ENCODE measurements at regions not wholly inside any gene's neighbourhood (a gene's known extent, or its start where the extent isn't known, plus 50 kb on each side); places are given as distances from the start of the nearest gene placed in this dataset.

DNA sequence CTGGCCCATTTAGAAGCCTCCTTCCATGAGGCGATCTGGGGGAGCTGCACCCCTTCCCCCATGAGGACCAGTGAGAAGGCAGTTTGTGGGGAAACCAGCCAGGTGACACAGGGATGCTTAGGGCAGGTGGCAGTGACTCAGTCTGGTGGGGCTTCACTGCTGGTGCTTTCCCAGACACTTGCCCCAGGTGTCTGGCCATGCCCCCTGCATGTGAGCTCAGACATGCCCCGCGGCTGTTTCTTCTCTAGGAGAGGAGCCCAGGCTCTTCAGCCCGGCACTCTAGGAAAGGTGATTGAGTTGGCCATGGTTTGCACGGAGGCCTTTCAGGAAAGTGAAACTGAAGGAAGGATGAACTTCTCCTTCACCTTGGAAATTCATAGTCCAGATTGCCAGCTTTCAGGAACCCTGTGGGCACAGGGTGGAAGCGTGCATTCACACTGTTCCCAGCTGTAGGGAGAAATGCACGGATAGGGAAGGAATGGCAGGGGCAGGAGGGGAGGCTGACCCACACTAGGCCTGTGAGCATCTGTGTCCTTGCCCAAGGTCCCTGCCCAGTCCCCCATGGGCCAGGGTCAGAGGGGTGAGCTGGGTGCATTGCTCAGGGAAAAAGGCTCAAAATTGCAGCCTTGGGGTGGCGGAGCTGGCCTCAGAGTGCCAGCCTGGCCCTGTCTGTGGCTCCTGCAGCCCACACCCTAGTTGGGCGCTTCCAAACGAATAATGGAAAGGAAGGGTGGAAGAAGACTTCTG is 359.1 kb downstream of the GLRX3 start:
- Histone ChIP-seq H3K4me2 (ENCODE audit: control insufficient read depth, extremely low read depth, insufficient read depth, low read depth, low read length) (no peak overlapping the region), H3K36me3 (ENCODE audit: control insufficient read depth in 2 of 2, extremely low read depth in 1 of 2, insufficient read depth in 2 of 2, low read length in 2 of 2) (no peaks in the 10 kb centered on the region), H3K9me1 (ENCODE audit: control insufficient read depth, extremely low read depth, insufficient read depth, low read length) (no peaks in the 10 kb centered on the region), H3K79me2 (ENCODE audit: control insufficient read depth, insufficient read depth, low read length) (no peaks in the 10 kb centered on the region), H3K4me1 (ENCODE audit: control insufficient read depth, extremely low read depth, insufficient read depth, low read length) (no peaks in the 10 kb centered on the region), H3K9me3 (ENCODE audit: control insufficient read depth, low read depth, low read length) (peaks cover 25% of the 10 kb centered on the region), H3K4me3 (ENCODE audit: control insufficient read depth in 2 of 3, extremely low read depth in 1 of 3, insufficient read depth in 2 of 3, low read depth in 1 of 3, low read length in 3 of 3) (no peak overlapping the region), H3K9ac (ENCODE audit: control insufficient read depth, extremely low read depth, insufficient read depth, low read length) (no peak overlapping the region), H3K27ac (ENCODE audit: control insufficient read depth, insufficient read depth, low read length) (no peak overlapping the region), H3K27me3 (ENCODE audit: control insufficient read depth, extremely low read depth, insufficient read depth, low read length) (no peaks in the 10 kb centered on the region), H4K20me1 (ENCODE audit: control insufficient read depth, extremely low read depth, insufficient read depth, low read length) (no peaks in the 10 kb centered on the region), H2AFZ (ENCODE audit: control insufficient read depth, low read length) (no peak overlapping the region)
- dilution Hi-C loops (cut with MboI; ENCODE audit: extremely low pct_ligation_motif_present, low sequenced_read_pairs) = no loop called here
- FAIRE-seq = no peak
- TF ChIP-seq, protein P1, sequence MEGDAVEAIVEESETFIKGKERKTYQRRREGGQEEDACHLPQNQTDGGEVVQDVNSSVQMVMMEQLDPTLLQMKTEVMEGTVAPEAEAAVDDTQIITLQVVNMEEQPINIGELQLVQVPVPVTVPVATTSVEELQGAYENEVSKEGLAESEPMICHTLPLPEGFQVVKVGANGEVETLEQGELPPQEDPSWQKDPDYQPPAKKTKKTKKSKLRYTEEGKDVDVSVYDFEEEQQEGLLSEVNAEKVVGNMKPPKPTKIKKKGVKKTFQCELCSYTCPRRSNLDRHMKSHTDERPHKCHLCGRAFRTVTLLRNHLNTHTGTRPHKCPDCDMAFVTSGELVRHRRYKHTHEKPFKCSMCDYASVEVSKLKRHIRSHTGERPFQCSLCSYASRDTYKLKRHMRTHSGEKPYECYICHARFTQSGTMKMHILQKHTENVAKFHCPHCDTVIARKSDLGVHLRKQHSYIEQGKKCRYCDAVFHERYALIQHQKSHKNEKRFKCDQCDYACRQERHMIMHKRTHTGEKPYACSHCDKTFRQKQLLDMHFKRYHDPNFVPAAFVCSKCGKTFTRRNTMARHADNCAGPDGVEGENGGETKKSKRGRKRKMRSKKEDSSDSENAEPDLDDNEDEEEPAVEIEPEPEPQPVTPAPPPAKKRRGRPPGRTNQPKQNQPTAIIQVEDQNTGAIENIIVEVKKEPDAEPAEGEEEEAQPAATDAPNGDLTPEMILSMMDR (optimal IDR thresholded peaks at IDR 0.05 in 1 of 3, IDR thresholded peaks at IDR 0.05 in 1 of 3, conservative IDR thresholded peaks at IDR 0.05 in 1 of 3; ENCODE audit: extremely low read depth in 1 of 3, insufficient read depth in 2 of 3, low read length in 3 of 3) = no peak
- no peak for TF ChIP-seq EZH2 (IDR thresholded peaks at IDR 0.05; ENCODE audit: low read length)
- no peak for DNase-seq (ENCODE audit: low read depth, low spot score)

DNA sequence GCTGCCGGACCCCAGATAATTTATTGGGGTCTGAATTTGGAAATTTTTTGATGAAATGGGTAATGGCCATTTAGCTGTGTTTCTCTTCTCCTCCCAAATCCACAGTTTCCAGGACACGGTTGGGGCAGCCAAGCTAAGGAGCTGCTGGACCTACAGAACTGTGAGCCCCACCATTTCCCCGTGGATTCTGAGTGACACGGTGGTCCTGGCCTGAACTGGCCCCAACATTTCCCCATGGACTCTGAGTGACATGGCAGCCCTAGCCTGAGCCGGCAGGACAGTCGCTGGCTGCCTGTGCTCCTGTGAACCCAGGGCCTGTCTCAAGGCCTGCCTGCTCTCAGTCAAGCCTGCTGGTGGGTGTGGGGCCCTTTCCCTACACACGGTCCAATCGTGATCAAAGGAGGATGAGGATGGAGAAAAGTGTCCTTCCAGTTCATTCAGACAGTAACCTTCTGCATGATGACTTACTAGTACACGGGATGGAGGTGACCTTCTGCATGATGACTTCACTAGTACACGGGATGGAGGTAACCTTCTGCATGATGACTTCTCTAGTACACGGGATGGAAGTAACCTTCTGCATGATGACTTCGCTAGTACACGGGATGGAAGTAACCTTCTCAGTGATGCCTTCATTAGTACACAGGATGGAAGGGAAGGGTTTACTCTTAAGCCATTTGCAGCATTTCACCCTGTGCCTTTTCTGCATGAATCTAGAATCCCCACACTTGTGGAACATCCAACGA is 359.9 kb downstream of the GLRX3 start:
- Histone ChIP-seq H3K79me2 (ENCODE audit: control insufficient read depth, insufficient read depth, low read length) (no peaks in the 10 kb centered on the region), H3K27ac (ENCODE audit: control insufficient read depth, insufficient read depth, low read length) (no peak overlapping the region), H3K9me1 (ENCODE audit: control insufficient read depth, extremely low read depth, insufficient read depth, low read length) (no peaks in the 10 kb centered on the region), H4K20me1 (ENCODE audit: control insufficient read depth, extremely low read depth, insufficient read depth, low read length) (no peaks in the 10 kb centered on the region), H3K4me2 (ENCODE audit: control insufficient read depth, extremely low read depth, insufficient read depth, low read depth, low read length) (no peak overlapping the region), H2AFZ (ENCODE audit: control insufficient read depth, low read length) (no peak overlapping the region), H3K9me3 (ENCODE audit: control insufficient read depth, low read depth, low read length) (peaks cover 26% of the 10 kb centered on the region), H3K9ac (ENCODE audit: control insufficient read depth, extremely low read depth, insufficient read depth, low read length) (no peak overlapping the region), H3K4me1 (ENCODE audit: control insufficient read depth, extremely low read depth, insufficient read depth, low read length) (no peaks in the 10 kb centered on the region), H3K36me3 (ENCODE audit: control insufficient read depth in 2 of 2, extremely low read depth in 1 of 2, insufficient read depth in 2 of 2, low read length in 2 of 2) (no peaks in the 10 kb centered on the region), H3K4me3 (ENCODE audit: control insufficient read depth in 2 of 3, extremely low read depth in 1 of 3, insufficient read depth in 2 of 3, low read depth in 1 of 3, low read length in 3 of 3) (no peak overlapping the region), H3K27me3 (ENCODE audit: control insufficient read depth, extremely low read depth, insufficient read depth, low read length) (no peaks in the 10 kb centered on the region)
- DNase-seq (ENCODE audit: low read depth, low spot score) (no peak), FAIRE-seq (peak; percentile 55)
- dilution Hi-C loops (cut with MboI; ENCODE audit: extremely low pct_ligation_motif_present, low sequenced_read_pairs) = no loop called here
- no peak for TF ChIP-seq EZH2 (IDR thresholded peaks at IDR 0.05; ENCODE audit: low read length)
